ENCODE measurements at regions not wholly inside any gene's neighbourhood (a gene's known extent, or its start where the extent isn't known, plus 50 kb on each side); places are given as distances from the start of the nearest gene placed in this dataset.

DNA sequence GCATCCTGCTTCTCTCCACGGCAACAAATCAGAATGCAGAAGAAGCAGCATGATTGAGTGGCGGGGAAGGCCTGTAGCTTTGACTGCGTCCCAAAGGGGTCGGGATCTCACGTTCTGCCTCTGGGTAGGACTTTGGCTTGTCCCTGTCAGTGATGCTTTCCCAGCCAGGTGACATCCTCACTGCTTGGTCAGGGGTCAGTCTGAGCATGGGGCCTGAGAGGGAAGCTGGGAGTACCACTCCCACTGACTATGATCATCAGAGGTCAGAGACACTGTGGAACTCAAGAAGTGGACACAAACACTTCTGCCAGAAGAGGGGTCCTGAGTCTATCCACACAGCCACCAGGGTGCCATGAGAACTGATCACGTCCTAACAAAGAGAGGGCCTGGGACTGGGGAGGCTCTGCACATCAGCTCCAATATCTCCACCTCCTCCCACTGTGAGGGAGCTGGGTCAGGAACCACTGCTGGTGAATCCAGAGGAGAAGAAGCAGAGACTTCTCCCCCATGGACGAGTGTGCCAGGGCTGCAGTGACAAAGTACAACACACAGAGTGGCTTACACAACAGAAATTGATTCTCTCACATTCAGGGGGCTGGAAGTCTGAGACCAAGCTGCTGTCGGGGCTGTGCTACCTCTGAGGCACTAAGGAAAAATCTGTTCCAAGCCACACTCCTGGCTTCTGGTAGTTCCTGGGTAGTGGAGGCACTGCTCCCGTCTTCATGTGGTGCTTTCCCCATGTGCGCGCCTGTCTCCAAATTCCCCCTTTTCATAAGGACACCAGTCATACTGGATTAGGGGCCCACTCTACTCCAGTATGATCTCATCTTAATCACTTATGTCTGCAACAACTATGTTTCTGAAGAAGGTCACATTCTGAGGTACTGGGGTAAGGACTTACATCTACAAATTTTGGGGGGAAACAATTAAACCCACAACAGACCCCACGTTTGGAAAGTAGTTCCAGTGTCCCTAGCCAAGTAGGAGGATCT is 131.1 kb downstream of the CYP26A1 start:
- no peak for TF ChIP-seq JUND (IDR thresholded peaks at IDR 0.05)
- no peak for TF ChIP-seq EZH2 (IDR thresholded peaks at IDR 0.05)

Measured in HCT116 (cell line).